8988T (cell line): ENCODE measurements at regions not wholly inside any gene's neighbourhood (a gene's known extent, or its start where the extent isn't known, plus 50 kb on each side); places are given as distances from the start of the nearest gene placed in this dataset.
"Not testable (repeated sequence)": the region's sequence is repeated elsewhere in the genome, so short reads cannot be mapped to it uniquely, and the experiment has no call there.

Source experiments
- DNase-seq: peaks from one replicate; pipeline ENCODE4 v3.0.0; 2011

- DNase-seq: no peak
Observed at GRCh38 chr3:96330795-96331194, 483.6 kb upstream of the EPHA6 start.

DNA sequence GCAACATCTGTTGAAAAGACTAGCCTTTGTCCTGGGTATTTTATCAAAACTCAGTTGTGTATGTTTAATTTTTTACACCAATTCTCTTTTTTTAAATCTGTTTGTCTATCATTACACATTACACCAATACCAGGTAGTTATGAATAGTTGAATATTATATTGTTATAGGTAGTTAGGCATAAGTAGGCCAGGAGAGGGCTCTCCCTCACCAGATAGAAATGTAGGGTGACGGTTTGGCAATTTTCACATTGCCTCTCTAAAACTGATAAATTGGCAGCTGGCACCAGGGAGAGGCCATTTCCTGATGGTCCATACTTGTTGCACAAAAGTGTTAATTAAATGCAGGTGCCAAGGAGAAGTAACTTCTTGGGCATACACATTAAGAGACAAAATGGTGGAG is 483.1 kb upstream of the EPHA6 start:
- no peak for DNase-seq

DNA sequence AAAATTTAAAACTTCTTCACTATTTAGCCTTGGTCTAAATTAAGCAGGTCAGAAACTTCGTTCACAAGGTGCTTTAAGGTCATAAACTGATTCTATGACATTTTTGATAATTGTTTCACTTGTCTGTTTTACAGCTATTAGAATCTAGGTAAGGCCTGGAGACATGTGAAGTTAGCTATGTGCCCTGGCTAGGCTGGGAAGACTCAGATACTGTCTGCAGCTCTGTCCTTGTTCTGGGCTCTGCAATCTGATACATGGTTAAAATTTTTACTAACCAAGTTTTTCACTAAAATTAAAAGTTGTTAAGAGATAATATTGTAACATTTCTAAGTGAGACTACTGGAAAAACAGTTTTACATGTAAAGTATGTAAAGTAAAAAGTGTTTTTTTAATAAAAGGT is 479.6 kb upstream of the EPHA6 start:
- DNase-seq: no peak

DNA sequence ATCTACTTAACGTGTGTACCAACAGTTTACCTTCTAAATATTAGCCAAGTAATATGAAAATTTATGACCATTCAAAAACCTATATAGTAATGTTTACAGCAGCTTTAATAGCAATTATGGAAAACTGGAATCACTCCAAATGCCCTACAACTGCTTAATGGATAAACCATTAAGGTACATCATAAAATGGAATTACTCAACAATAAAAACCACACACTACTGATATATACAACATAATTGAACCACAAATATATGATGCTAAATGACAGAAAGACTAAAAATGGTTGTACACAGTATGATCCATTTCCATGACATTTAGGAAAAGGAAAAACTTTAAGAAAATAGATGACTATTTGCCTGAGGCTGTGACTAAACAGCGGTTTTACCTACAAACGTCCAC is 467.1 kb upstream of the EPHA6 start:
- no peak for DNase-seq

DNA sequence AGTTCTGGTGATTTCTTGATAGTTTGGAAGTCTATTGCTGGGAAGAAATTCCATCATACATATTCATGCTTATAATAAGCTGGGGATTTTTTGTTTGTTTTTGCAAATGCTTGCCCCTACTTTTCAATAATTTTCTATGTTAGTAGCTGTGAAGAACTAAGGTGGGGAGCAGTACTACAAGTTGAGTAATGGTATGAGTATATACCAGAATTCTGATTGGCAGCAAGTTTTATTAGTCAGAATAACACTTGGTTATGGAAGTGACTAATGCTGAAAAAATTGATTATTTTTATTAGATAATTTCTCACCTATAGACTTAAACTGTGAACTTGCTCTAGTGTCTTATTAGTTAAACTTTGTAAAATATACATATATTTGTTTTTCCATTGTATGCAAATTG is 462.8 kb upstream of the EPHA6 start:
- not testable (repeated sequence) for DNase-seq

GRCh38 chr3:96354106-96354505 is 460.3 kb upstream of the EPHA6 start:
- no peak for DNase-seq

DNA sequence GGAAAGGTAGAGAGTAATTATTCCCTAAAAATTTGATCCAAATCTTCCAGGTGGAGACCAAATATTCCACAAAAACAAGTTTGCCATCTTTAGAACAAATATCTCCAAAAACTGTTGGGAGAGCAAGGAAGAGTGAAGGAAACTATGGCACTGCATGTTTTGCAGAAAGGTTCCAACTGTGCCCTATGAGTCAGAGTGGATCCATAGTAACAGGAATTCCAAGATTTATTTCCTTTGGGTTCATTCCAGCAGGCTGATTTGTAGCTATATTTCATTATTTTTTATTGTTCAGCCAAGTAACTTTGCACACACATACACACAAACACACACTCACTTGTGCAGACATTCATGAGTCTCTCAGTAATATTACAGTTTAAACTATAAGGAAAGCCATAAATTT is 459.7 kb upstream of the EPHA6 start:
- DNase-seq: no peak

DNA sequence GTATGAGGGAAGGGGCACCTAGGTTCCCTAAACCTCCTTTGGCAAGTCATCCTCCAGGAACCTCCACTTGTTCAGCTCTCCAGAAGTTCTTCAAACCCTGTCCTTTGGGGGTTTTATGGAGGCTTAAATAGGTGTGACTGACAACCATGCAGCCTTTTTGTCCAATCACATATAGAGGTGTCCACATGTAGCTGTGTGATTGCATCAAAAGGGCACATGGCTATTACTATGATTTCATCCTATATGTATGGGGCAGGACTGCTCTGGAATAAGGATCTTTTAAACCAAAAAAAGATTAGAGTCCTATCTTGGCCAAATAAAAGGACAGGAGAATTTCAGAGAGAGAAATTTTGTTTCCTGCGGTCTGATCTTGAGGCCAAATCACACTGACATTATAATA is 453.2 kb upstream of the EPHA6 start:
- DNase-seq: no peak

DNA sequence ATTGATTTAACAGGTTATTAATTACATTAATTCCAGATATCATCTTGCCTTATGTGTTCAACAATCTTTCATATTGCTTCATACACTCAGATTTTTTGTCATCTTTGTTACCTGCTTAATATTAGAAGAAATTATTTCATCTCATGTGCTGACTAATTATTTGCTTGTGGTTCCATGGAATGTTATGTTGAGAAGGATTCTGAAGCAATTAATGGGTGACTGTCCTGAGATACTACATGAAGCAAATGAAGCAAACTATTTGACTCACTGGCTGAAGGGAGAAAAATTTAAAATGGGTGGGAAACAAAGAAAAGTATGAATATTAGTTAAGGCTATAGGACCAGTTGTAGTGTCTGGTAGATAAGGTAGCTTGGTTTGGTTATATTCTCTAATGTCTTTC is 443.8 kb upstream of the EPHA6 start:
- no peak for DNase-seq

DNA sequence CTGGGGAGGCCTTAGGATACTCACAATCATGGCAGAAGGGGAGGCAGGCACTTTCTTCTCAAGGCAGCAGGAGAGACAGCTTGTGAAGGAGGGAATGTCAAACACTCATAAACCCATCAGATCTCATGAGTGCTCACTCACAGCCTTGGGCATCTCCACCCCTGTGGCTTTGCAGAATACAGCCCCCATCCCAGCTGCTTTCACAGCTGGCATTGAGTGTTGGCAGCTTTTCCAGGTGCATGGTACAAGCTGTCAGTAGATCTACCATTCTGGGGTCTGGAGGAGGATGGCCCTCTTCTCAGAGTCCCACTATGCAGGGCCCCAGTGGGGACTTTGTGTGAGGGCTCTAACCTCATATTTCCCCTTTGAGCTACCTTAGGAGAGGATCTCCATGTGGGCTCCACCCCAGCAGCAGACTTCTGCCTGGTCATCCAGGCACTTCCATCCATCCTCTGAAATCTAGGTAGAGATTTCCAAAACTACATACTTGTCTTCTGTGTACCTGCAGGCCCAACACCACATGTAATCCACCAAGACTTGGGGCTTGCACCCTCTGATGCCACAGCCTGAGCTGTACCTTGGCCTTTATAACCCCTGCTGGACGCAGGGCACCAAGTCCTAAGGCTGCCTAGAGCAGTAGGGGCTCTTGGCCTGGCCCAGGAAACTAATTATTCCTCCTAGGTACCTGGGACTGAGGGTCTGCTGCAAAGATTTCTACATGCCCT is 404.2 kb upstream of the EPHA6 start:
- no peak for DNase-seq

DNA sequence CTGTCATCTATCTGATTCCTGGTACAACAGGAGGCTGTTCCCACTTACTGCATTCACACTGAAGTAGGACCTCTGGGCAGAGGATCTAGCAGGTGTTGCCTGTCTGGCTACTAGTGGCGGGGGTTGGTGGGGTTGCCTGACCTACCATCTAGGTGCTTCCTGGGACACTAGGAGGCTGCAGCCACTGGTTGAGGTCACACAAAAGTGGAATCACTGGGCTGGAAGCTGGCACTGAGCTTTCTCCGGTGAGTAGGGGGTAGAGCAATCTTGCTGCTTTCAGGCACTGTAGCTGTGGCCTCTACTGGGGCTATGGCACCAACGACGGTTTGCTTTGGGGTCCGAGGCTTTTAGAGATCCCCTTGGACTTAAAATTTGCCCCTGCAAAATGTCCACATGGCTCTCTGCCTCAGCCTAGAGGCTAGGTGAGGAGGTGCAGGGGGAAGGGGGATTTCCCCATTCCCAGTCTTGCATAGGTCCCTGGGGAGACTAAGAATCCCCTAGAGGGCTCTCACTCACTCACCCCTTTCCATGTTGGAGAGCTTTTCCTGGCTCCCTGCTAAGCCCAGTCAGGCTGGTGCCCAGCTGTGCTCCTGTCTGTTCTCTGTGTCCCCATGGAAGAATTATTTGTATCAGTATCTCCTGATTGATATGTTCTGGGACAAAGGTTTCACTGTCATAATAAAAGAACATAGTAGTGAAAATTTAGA is 397.7 kb upstream of the EPHA6 start:
- no peak for DNase-seq

- DNase-seq: no peak
Observed at GRCh38 chr3:96428097-96428496, 386.3 kb upstream of the EPHA6 start.

GRCh38 chr3:96430079-96430478 is 384.3 kb upstream of the EPHA6 start:
- DNase-seq: no peak

DNA sequence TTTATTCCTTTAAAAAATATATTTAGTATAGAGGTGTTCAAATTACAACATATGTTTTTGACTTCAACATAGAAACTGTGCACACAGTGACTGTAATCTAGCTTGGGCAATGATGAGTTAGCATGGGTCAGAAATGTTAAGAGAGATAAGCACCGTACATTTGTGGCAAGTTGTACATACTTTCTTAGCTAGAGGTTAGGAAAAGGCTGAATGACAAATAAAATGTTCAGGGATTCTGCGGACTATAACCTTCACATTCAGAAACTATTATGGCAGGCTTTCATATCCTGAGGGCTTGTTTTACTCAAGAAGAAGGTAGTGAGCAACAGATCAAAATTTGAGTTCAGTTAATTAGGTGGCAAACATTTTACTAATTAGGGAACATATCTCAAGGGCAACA is 379.7 kb upstream of the EPHA6 start:
- no peak for DNase-seq

DNA sequence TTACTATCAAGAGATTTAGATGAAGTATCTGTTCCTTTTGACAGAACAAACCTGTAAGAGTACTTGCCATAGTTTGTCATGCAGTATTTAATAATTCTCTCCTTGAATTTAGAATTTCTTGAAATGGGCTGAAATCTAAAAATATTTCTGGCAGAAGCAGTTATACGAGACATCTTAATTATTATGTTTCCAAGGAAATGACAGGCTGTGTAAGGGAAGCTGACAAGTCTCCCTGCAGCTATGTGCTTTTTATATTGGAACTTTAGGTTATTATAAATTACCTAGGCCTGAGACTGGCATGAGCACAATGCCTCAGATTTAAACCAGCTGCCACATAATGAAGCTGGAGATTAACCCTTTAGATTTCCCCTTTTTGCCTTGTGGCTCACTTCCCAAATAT is 365.0 kb upstream of the EPHA6 start:
- DNase-seq: no peak

- no peak for DNase-seq
Observed at GRCh38 chr3:96449803-96450202, 364.6 kb upstream of the EPHA6 start.

- no peak for DNase-seq
Observed at GRCh38 chr3:96450699-96451098, 363.7 kb upstream of the EPHA6 start.

- DNase-seq: no peak
Observed at GRCh38 chr3:96465521-96465920, 348.9 kb upstream of the EPHA6 start.

GRCh38 chr3:96466441-96466840 is 348.0 kb upstream of the EPHA6 start:
- DNase-seq: no peak

DNA sequence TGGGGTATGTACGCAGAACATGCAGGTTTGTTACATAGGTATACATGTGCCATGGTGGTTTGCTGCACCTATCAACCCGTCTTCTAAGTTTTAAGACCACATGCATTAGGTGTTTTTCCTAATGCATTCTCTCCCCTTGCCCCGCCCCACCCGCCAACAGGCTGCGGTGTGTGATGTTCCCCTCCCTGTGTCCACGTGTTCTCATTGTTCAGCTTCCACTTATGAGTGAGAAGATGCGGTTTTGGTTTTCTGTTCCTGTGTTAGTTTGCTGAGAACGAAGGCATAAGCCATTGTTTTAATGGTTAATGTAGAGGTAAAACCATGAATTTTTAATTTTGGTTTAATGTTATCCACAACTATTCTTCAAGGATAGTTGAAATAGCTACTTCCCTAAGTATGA is 346.8 kb upstream of the EPHA6 start:
- DNase-seq: no peak

GRCh38 chr3:96478496-96478895 is 335.9 kb upstream of the EPHA6 start:
- DNase-seq: no peak

GRCh38 chr3:96480881-96481280 is 333.5 kb upstream of the EPHA6 start:
- no peak for DNase-seq

DNA sequence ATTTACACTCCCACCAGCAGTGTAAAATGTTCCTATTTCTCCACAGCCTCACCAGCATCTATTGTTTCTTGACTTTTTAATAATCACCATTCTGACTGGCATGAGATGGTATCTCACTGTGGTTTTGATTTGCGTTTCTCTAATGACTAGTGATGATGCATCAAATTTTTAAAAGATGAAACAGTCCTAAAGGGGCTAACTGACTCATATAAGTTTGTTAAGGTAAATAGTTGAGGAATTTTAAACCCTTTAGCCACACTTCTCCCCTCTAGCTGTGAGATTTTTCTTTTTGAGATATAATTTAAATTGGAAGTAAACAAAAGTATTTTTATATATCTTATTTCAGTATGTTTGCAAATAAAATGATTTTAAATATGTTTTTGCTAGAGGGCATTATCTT is 331.2 kb upstream of the EPHA6 start:
- not testable (repeated sequence) for DNase-seq

DNA sequence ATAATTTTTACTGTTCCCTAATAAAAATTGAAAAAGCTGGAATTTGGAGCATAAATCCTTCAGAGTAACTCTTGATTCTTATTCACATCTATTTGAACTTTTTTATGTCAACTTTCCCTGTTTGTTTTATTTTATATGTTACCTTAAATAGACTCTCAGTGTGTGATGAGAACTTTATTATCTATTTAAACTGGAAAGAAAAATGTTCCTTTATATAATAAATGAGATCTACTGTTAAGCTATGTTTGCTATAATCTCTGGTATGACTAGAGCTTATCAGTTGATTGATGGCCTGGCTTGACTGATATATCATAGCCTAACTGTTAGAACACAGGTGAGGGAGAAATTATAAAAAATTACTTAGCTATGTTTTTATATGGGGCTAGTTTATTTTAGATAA is 330.6 kb upstream of the EPHA6 start:
- DNase-seq: no peak

DNA sequence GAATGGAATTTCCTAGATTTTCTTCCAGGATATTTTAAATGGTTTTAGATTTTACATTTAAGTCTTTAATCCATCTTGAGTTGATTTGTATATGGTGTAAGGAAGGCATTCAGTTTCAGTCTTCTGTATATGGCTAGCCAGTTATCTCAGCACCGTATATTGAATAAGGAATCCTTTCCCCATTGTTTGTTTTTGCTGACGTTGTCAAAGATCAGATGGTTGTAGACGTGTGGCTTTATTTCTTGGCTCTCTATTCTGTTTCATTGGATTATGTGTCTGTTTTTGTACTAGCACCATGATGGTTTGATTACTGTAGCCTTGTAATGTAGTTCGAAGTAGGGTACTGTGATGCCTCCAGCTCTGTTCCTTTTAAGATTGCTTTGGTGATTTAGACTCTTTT is 325.7 kb upstream of the EPHA6 start:
- DNase-seq: no peak
